Esophagus (tissue), 2 donors: ENCODE measurements at regions not wholly inside any gene's neighbourhood (a gene's known extent, or its start where the extent isn't known, plus 50 kb on each side); places are given as distances from the start of the nearest gene placed in this dataset.

ENCODE experiments used
- H3K27ac ChIP-seq, 2 donors: one replicate each; pipeline ENCODE4 v1.5.1; 2013; ENCODE audit warnings: low read depth in 2 of 2, mild to moderate bottlenecking in 2 of 2, inconsistent platforms in 1 of 2, low read length in 1 of 2, moderate library complexity in 1 of 2
- H3K27me3 ChIP-seq, 2 donors: one replicate each; pipeline ENCODE4 v1.6.1; 2013; ENCODE audit warnings: low read length in 2 of 2, control low read depth in 1 of 2, mild to moderate bottlenecking in 1 of 2; ENCODE audit not compliant: insufficient read depth in 2 of 2, control insufficient read depth in 1 of 2
- H3K36me3 ChIP-seq, 2 donors: one replicate each; pipeline ENCODE4 v1.6.1; 2013; ENCODE audit warnings: low read length in 1 of 2; ENCODE audit not compliant: control insufficient read depth in 2 of 2, insufficient read depth in 2 of 2
- H3K4me1 ChIP-seq, 2 donors: one replicate each; pipeline ENCODE4 v1.6.1; 2013; ENCODE audit warnings: low read length in 1 of 2; ENCODE audit not compliant: control insufficient read depth in 2 of 2, insufficient read depth in 2 of 2
- H3K4me3 ChIP-seq, 2 donors: one replicate each; pipeline ENCODE4 v1.5.1; 2013; ENCODE audit warnings: low read length in 2 of 2, mild to moderate bottlenecking in 2 of 2, low read depth in 1 of 2, moderate library complexity in 1 of 2
- H3K9me3 ChIP-seq, 2 donors: one replicate each; pipeline ENCODE4 v1.6.1; 2013; ENCODE audit warnings: mild to moderate bottlenecking in 2 of 2, low read depth in 1 of 2, low read length in 1 of 2, moderate library complexity in 1 of 2; ENCODE audit not compliant: control insufficient read depth in 2 of 2, insufficient read depth in 1 of 2
- WGBS, 2 donors: extraction: QIAGEN DNeasy Blood & Tissue Kit; methylation state at CpG; one replicate each; pipeline ENCODE4 v1.1.7; 2013; 5-methylcytosine and 5-hydroxymethylcytosine counted together
- donor health status: healthy with polysubstance abuse.
- donor health status: Bipolar disorder and iron deficiency.

DNA sequence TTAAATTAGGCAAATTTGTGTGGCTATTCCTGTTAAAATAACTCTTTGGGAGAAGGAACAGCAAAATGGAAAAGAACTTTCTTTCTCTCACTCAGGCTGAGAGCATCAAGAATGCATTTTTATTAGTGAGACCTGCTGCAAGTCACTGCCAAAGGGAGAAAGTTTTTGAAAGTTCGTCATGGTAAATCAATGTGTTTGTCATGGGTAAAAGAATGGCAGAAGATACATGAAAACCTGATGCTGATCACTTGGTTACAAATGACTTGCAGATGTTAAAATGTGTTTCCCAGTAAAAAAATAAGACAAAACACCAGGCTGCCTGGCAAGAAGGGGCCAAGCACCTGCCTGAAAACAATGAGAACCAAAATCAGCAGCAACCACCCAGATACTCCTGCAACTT is 484.7 kb upstream of the NRP1 start:
- Histone ChIP-seq H3K9me3 (no peaks in the 10 kb centered on the region), H3K4me1 (no peaks in the 10 kb centered on the region), H3K4me3 (no peak overlapping the region), H3K27ac (no peak overlapping the region), H3K27me3 (no peaks in the 10 kb centered on the region), H3K36me3 (no peaks in the 10 kb centered on the region)
- WGBS, 2 donors: 81 to 84% methylated on average over 1 of the region's 1 CpG

DNA sequence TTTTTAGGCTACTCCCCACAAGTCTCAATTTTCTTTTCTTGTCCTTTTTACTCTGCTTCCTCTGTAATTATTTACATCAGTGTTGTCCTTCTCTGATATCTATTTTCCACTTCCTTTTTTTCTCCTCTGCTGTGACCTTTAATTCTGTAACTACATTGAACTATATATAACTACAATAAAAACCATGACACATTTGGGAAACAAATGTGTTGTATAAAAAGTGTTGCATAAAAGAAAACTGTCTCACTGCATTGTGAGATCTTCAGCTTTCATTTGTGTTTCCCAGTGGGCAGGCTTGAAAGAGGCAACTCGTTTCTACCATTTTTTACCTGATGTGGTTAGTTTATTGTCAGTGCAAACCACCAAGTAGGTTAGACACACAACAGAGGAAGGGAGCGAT is 483.9 kb upstream of the NRP1 start:
- Histone ChIP-seq H3K27me3 (no peaks in the 10 kb centered on the region), H3K36me3 (no peaks in the 10 kb centered on the region), H3K27ac (no peak overlapping the region), H3K4me3 (no peak overlapping the region), H3K9me3 (no peaks in the 10 kb centered on the region), H3K4me1 (no peaks in the 10 kb centered on the region)
- 77 to 85% methylated on average over 2 of the region's 2 CpGs for WGBS, 2 donors

DNA sequence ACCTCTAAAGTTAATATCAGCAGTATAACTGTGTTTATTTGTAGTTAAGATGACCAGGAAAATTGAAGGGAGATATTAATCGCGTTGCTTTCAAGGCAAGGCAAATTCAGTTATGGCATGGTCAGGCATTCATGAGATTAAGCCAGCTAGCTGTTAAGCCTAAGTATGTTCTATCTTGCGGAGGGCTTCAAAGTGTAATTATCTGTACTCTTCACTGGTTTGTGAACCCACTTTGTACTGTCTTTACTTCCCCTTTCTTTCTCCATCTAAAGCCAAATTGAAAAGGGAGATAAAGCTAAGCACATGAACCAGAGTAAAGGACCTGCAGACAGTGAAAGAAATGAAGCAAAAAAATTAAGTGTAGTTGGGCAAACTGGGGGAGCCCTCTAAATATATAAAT is 483.1 kb upstream of the NRP1 start:
- H3K27ac ChIP-seq: no peak overlapping the region
- H3K4me3 ChIP-seq: no peak overlapping the region
- WGBS, 2 donors: 89 to 91% methylated on average over 3 of the region's 3 CpGs
- no peaks in the 10 kb centered on the region for H3K36me3 ChIP-seq
- no peaks in the 10 kb centered on the region for H3K9me3 ChIP-seq
- H3K27me3 ChIP-seq: no peaks in the 10 kb centered on the region
- H3K4me1 ChIP-seq: no peaks in the 10 kb centered on the region

DNA sequence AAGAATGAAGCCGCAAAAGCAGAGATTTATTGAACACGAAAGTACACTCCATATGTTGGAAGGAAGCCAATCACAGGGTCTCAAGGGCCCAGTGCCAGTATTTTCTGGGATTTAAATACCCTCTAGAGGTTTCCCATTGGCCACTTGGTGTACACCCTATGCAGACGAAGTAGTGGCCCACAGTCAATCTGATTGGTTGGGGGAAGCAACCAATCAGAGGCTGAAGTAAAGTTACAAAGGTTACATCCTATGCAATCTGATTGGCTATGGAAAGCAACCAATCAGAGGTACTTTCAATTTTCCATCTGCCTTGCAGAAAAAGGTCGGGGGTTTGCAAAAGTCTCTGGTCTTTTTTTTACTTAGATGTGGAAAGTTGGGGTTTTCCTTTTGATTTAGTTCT is 481.3 kb upstream of the NRP1 start:
- Histone ChIP-seq H3K36me3 (no peaks in the 10 kb centered on the region), H3K9me3 (no peaks in the 10 kb centered on the region), H3K27ac (no peak overlapping the region), H3K4me3 (no peak overlapping the region), H3K4me1 (no peaks in the 10 kb centered on the region), H3K27me3 (no peaks in the 10 kb centered on the region)
- WGBS, 2 donors: 93 to 95% methylated on average over 4 of the region's 4 CpGs

DNA sequence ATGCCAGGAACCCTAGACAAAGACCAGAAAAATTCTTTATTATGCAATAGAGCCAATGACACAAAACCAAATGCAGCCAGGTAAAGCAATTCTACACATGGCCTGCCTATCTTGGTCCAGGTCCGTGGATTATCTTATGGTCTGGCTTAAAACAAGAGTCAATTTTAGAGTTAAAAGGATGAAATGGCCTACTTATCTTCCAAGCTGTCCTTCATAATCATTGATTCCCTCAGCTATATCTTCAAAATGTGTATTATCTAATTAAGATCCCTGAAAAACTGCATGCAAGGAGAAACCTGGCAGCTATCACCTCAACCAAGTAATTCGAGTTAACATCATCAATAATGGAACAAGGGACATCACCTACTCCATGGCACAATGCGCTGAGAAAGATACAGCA is 479.4 kb upstream of the NRP1 start:
- Histone ChIP-seq H3K27ac (no peak overlapping the region), H3K4me3 (no peak overlapping the region), H3K36me3 (no peaks in the 10 kb centered on the region), H3K27me3 (no peaks in the 10 kb centered on the region), H3K9me3 (no peaks in the 10 kb centered on the region), H3K4me1 (no peaks in the 10 kb centered on the region)
- 78 to 92% methylated on average over 3 of the region's 3 CpGs for WGBS, 2 donors

DNA sequence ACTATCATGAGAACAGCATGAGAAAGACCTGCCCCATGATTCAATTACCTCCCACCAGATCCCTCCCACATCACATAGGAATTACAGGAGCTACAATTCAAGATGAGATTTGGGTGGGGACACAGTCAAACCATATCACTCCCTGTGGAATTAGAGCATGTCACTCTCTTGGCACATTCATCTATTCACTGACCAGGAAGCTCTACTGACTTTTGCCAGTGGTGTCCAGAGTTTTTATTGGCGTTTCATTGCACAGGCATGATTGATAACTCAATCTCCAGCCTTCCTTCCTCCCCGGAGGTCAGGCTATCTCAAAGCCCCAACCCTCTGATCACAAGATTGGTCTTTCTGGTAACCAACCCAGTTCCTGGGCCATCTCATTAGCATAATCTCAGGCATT is 478.9 kb upstream of the NRP1 start:
- Histone ChIP-seq H3K4me1 (no peaks in the 10 kb centered on the region), H3K27ac (no peak overlapping the region), H3K9me3 (no peaks in the 10 kb centered on the region), H3K4me3 (no peak overlapping the region), H3K36me3 (no peaks in the 10 kb centered on the region), H3K27me3 (no peaks in the 10 kb centered on the region)
- 91 to 92% methylated on average over 2 of the region's 2 CpGs for WGBS, 2 donors

DNA sequence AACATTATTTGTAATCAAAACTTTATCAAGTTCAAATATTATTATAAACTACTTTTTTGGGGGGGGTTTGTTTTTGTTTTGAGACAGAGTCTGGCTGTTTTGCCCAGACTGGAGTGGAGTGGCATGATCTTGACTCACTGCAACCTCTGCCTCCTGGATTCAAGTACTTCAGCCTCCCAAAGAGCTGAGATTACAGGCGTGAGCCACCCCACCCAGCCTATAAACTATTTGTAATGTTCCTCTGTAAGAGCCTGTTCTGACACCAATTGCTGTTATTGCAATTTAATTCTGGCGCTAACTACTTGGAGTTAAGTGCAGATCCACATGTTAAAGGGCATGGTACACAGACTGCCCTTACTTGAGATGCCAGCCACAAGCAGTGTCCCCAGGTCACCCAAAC is 478.1 kb upstream of the NRP1 start:
- H3K4me3 ChIP-seq: no peak overlapping the region
- H3K36me3 ChIP-seq: no peaks in the 10 kb centered on the region
- no peak overlapping the region for H3K27ac ChIP-seq
- H3K4me1 ChIP-seq: no peaks in the 10 kb centered on the region
- no peaks in the 10 kb centered on the region for H3K9me3 ChIP-seq
- no peaks in the 10 kb centered on the region for H3K27me3 ChIP-seq
- 68 to 91% methylated on average over 2 of the region's 2 CpGs for WGBS, 2 donors

DNA sequence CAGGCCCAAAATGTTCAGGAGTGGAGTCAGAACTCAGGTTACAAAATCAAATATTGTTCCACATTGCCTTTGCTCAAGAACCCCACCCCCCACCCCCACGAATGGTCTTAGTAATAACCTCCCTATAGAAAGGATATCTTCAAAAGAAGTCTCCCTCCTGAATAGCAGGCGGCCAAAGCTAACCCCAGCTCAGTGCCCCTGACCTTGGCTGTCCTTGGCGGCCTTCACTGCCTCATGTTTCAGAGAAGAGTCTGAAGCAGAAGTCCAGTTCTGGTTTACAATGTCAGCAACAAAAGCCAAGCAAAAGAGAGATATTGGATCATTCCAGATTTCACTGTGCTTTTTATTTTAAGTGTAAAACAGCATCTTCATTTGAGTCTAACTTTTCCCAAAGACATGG is 476.5 kb upstream of the NRP1 start:
- Histone ChIP-seq H3K36me3 (no peaks in the 10 kb centered on the region), H3K4me1 (no peaks in the 10 kb centered on the region), H3K9me3 (no peaks in the 10 kb centered on the region), H3K27ac (no peak overlapping the region), H3K4me3 (no peak overlapping the region), H3K27me3 (no peaks in the 10 kb centered on the region)
- WGBS, 2 donors: 89 to 93% methylated on average over 3 of the region's 3 CpGs

DNA sequence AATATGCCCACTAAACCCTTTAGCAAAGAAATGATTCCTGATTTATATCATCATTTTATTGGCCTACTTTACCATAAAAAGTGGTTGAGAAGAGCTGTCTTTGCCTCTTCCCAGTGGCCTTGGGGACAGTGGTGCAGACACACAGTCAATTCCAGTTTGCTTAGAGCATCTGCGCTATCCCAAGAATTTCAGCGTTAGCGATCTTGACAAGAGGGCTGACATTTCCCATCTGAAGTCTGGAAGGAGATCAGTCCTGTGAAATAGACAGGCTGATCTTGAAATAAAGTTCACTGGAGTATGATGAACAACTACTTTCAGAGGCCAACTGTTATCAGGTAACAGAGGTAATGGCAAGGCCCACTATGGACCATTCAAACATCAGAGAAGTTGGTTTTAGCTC is 475.3 kb upstream of the NRP1 start:
- Histone ChIP-seq H3K36me3 (no peaks in the 10 kb centered on the region), H3K4me1 (no peaks in the 10 kb centered on the region), H3K4me3 (no peak overlapping the region), H3K9me3 (no peaks in the 10 kb centered on the region), H3K27ac (no peak overlapping the region), H3K27me3 (no peaks in the 10 kb centered on the region)
- 94 to 96% methylated on average over 3 of the region's 3 CpGs for WGBS, 2 donors

DNA sequence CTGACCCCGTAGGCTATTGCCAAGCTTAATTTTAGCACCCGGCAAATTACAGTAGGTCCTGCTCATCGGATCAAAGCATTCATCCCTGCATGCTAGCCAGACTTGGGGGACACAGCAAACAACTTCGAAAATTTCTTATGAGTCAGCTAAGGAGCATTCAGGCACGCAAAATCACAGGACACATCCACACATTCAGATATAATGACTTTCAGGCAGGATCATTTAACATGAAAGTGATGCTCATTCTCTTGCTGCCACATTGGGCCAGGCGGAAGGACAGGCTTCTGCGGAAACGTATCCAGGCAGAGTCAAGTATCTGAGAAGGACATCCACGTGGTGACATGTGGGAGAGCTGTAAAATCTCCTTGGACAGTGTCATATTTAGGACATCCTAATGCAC is 474.0 kb upstream of the NRP1 start:
- no peak overlapping the region for H3K27ac ChIP-seq
- no peak overlapping the region for H3K4me3 ChIP-seq
- no peaks in the 10 kb centered on the region for H3K27me3 ChIP-seq
- no peaks in the 10 kb centered on the region for H3K36me3 ChIP-seq
- 85 to 89% methylated on average over 9 of the region's 9 CpGs for WGBS, 2 donors
- no peaks in the 10 kb centered on the region for H3K9me3 ChIP-seq
- no peaks in the 10 kb centered on the region for H3K4me1 ChIP-seq
